WTC11 (cell line): ENCODE measurements at regions not wholly inside any gene's neighbourhood (a gene's known extent, or its start where the extent isn't known, plus 50 kb on each side); places are given as distances from the start of the nearest gene placed in this dataset.

Experiments used
- ATAC-seq: fragments of 200-7000 bp; cut with Tn5 transposase; 2 replicates; pipeline ENCODE4 v1.10.0; 2021; ENCODE audit warnings: mild to moderate bottlenecking, moderate library complexity
- CTCF ChIA-PET: fragments of 300-600 bp; sonication (Branson Sonifier 250); formaldehyde crosslinking; loops from one replicate; lab custom pipeline; 2021; ENCODE audit warnings: antibody characterized with exemption; lab: Charles Lee
- POLR2A ChIA-PET: fragments of 350-600 bp; sonication (Branson Sonifier 250); formaldehyde crosslinking; loops from one replicate; lab custom pipeline; 2021; ENCODE audit warnings: antibody characterized with exemption; lab: Charles Lee
- DNase-seq: peaks from one replicate; pipeline ENCODE4 v3.0.0; 2021; ENCODE audit warnings: low spot score
- H3K27ac Mint-ChIP-seq: 2 replicates; pipeline ENCODE4 v1.8.0; 2021; ENCODE audit warnings: mixed read lengths
- H3K27me3 Mint-ChIP-seq: 2 replicates; pipeline ENCODE4 v1.8.0; 2021; ENCODE audit warnings: low read depth, mild to moderate bottlenecking, moderate library complexity, mixed read lengths
- H3K36me3 Mint-ChIP-seq: 2 replicates; pipeline ENCODE4 v1.8.0; 2021; ENCODE audit warnings: mixed read lengths
- H3K4me1 Mint-ChIP-seq: 2 replicates; pipeline ENCODE4 v1.8.0; 2022; ENCODE audit warnings: mixed read lengths
- H3K4me3 Mint-ChIP-seq: 2 replicates; pipeline ENCODE4 v1.8.0; 2021; ENCODE audit warnings: mild to moderate bottlenecking, moderate library complexity, mixed read lengths
- H3K9me3 Mint-ChIP-seq: 2 replicates; pipeline ENCODE4 v1.8.0; 2021; ENCODE audit warnings: mixed read lengths
- AFF4 ChIP-seq: sonication (generic); formaldehyde crosslinking; IDR thresholded peaks from 2 replicates; pipeline ENCODE4 v1.8.1; 2023; ENCODE audit warnings: mild to moderate bottlenecking, missing genetic modification reagents, borderline replicate concordance
- ATF2 ChIP-seq: sonication (generic); formaldehyde crosslinking; IDR thresholded peaks from 2 replicates; pipeline ENCODE4 v1.8.1; 2022; ENCODE audit warnings: low read depth, missing genetic modification reagents, borderline replicate concordance
- CREB1 ChIP-seq: sonication (generic); formaldehyde crosslinking; IDR thresholded peaks from 2 replicates; pipeline ENCODE4 v1.8.0; 2023; ENCODE audit warnings: mild to moderate bottlenecking, missing genetic modification reagents
- E2F5 ChIP-seq: sonication (generic); formaldehyde crosslinking; IDR thresholded peaks from 2 replicates; pipeline ENCODE4 v1.8.1; 2022; ENCODE audit warnings: mild to moderate bottlenecking, moderate library complexity, missing genetic modification reagents
- EMX1 ChIP-seq: fragments of 250-450 bp; sonication (Bioruptor Pico); IDR thresholded peaks from 2 replicates; pipeline ENCODE4 v1.8.0; 2021; ENCODE audit warnings: mild to moderate bottlenecking
- HMGA2 ChIP-seq: fragments of 250-450 bp; sonication (Bioruptor Pico); IDR thresholded peaks from 2 replicates; pipeline ENCODE4 v1.4.0; 2021; ENCODE audit warnings: mild to moderate bottlenecking, moderate library complexity
- IRF1 ChIP-seq: sonication (generic); formaldehyde crosslinking; IDR thresholded peaks from 2 replicates; pipeline ENCODE4 v1.8.0; 2023; ENCODE audit warnings: missing genetic modification reagents
- NFATC4 ChIP-seq: fragments of 250-450 bp; sonication (Bioruptor Pico); IDR thresholded peaks from 2 replicates; pipeline ENCODE4 v1.9.0; 2021; ENCODE audit warnings: mild to moderate bottlenecking
- NFE2L1 ChIP-seq: sonication (generic); formaldehyde crosslinking; IDR thresholded peaks from 2 replicates; pipeline ENCODE4 v1.8.1; 2023; ENCODE audit warnings: missing genetic modification reagents
- NR2C2 ChIP-seq: sonication (generic); formaldehyde crosslinking; IDR thresholded peaks from 2 replicates; pipeline ENCODE4 v1.8.0; 2022; ENCODE audit warnings: mild to moderate bottlenecking, missing genetic modification reagents
- TCF7 ChIP-seq: sonication (generic); formaldehyde crosslinking; IDR thresholded peaks from 2 replicates; pipeline ENCODE4 v1.8.0; 2022; ENCODE audit warnings: mild to moderate bottlenecking, low read depth, missing genetic modification reagents, moderate library complexity
- USF1 ChIP-seq: sonication (generic); formaldehyde crosslinking; IDR thresholded peaks from 2 replicates; pipeline ENCODE4 v1.8.0; 2022; ENCODE audit warnings: mild to moderate bottlenecking, missing genetic modification reagents
- ZBTB43 ChIP-seq: sonication (generic); formaldehyde crosslinking; IDR thresholded peaks from 2 replicates; pipeline ENCODE4 v1.8.1; 2023; ENCODE audit warnings: mild to moderate bottlenecking, missing genetic modification reagents
- ZNF317 ChIP-seq: sonication (generic); formaldehyde crosslinking; IDR thresholded peaks from 2 replicates; pipeline ENCODE4 v1.8.1; 2023; ENCODE audit warnings: low read depth, mild to moderate bottlenecking, moderate library complexity, missing genetic modification reagents, borderline replicate concordance
- ZNF396 ChIP-seq: fragments of 250-450 bp; sonication (Bioruptor Pico); IDR thresholded peaks from 2 replicates; pipeline ENCODE4 v1.8.0; 2021; ENCODE audit warnings: mild to moderate bottlenecking, moderate library complexity, borderline replicate concordance
- ZNF512 ChIP-seq: sonication (generic); formaldehyde crosslinking; IDR thresholded peaks from 2 replicates; pipeline ENCODE4 v1.8.1; 2022; ENCODE audit warnings: missing genetic modification reagents, borderline replicate concordance

GRCh38 chr4:23235628-23236390, 543.1 kb downstream of the GBA3 start:
- H3K27ac Mint-ChIP-seq = no peak overlapping the region
- ChIA-PET CTCF (interaction anchor here (0.6 to 1.5 kb wide), 3 partner anchors 100 to 299 kb away, joined by 3 to 4 read pairs (median 3); no protein-coding TSS in a partner anchor), POLR2A (no interaction called here)
- H3K36me3 Mint-ChIP-seq = no peaks in the 10 kb centered on the region
- H3K27me3 Mint-ChIP-seq = no peaks in the 10 kb centered on the region
- ATAC-seq = peak; percentile 88
- peaks cover 6% of the 10 kb centered on the region for H3K9me3 Mint-ChIP-seq
- no peak for DNase-seq
- H3K4me1 Mint-ChIP-seq = peaks cover 24% of the 10 kb centered on the region
- TF ChIP-seq TCF7 (CRISPR knock-in tag) (no peak), ZNF396 (CRISPR knock-in tag) (no peak), ZBTB43 (CRISPR knock-in tag) (no peak), NR2C2 (CRISPR knock-in tag) (no peak), NFE2L1 (CRISPR knock-in tag) (no peak), EMX1 (CRISPR knock-in tag) (no peak)
- H3K4me3 Mint-ChIP-seq = no peak overlapping the region

- CTCF ChIA-PET = no interaction called here
- TF ChIP-seq E2F5 (CRISPR knock-in tag) (no peak), IRF1 (CRISPR knock-in tag) (no peak), NFATC4 (CRISPR knock-in tag) (no peak), HMGA2 (CRISPR knock-in tag) (no peak), AFF4 (CRISPR knock-in tag) (no peak), USF1 (CRISPR knock-in tag) (no peak), ZBTB43 (CRISPR knock-in tag) (no peak), ZNF512 (CRISPR knock-in tag) (no peak), CREB1 (CRISPR knock-in tag) (no peak), ZNF317 (CRISPR knock-in tag) (no peak), ATF2 (no peak)
- DNase-seq (no peak), ATAC-seq (no peak)
- H3K27ac Mint-ChIP-seq = no peak overlapping the region
- no peaks in the 10 kb centered on the region for H3K27me3 Mint-ChIP-seq
- peaks cover 24% of the 10 kb centered on the region for H3K4me1 Mint-ChIP-seq
- peaks cover under 1% of the 10 kb centered on the region; the same call in 1 of the 2 replicates for H3K9me3 Mint-ChIP-seq
- H3K36me3 Mint-ChIP-seq = no peaks in the 10 kb centered on the region
- H3K4me3 Mint-ChIP-seq = no peak overlapping the region
- POLR2A ChIA-PET = no interaction called here
Observed at GRCh38 chr4:23234716-23235115, 542.0 kb downstream of the GBA3 start.
